ENCODE measurements at regions not wholly inside any gene's neighbourhood (a gene's known extent, or its start where the extent isn't known, plus 50 kb on each side); places are given as distances from the start of the nearest gene placed in this dataset.

GRCh38 chr17:65359016-65359415, 202.4 kb downstream of the AXIN2 start:
- CTCF ChIA-PET, result no interaction called here
- DNase-seq (ENCODE audit: extremely low spot score), result no peak

DNA sequence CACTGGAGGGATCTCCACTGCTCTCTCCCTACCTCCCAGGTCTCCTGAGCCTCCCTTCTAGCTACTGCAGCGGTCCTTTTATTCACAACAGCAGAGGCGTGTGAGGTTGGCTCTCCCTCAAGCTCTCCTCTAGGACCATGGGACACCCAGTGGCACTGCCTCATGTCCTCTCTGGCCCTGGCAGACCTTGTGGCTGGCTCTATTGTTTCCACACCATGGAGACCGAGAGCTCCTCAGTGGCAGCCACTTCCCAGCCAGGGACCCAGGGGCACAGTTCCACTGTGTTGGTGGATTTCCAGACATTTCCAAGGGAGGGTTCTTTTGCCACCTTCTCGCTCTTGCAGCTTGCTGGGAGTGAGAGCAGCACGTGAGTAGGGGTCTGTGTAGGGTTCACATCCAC, 204.9 kb downstream of the AXIN2 start:
- DNase-seq (ENCODE audit: extremely low spot score), result no peak
- TF ChIP-seq ZNF384 (IDR thresholded peaks at IDR 0.05) (no peak), LEF1 (IDR thresholded peaks at IDR 0.05; ENCODE audit: borderline replicate concordance) (no peak), SUZ12 (IDR thresholded peaks at IDR 0.05) (no peak), FOXK2 (IDR thresholded peaks at IDR 0.05) (no peak), ARNT (IDR thresholded peaks at IDR 0.05) (no peak), CTBP1 (IDR thresholded peaks at IDR 0.05; ENCODE audit: borderline replicate concordance) (no peak), HDGF (IDR thresholded peaks at IDR 0.05; ENCODE audit: borderline replicate concordance) (no peak), ELF4 (IDR thresholded peaks at IDR 0.05) (no peak), PKNOX1 (IDR thresholded peaks at IDR 0.05) (no peak), FOXA1 (IDR thresholded peaks at IDR 0.05) (no peak), BHLHE40 (IDR thresholded peaks at IDR 0.05; ENCODE audit: borderline replicate concordance) (no peak), NFRKB (IDR thresholded peaks at IDR 0.05) (no peak), FOXM1 (IDR thresholded peaks at IDR 0.05; ENCODE audit: borderline replicate concordance) (no peak)
- POLR2A ChIA-PET, result no interaction called here
- CTCF ChIA-PET, result no interaction called here

More at GRCh38 chr17:65359016-65359415, 202.4 kb downstream of the AXIN2 start:
- TF ChIP-seq ARNT (IDR thresholded peaks at IDR 0.05) (no peak), PKNOX1 (IDR thresholded peaks at IDR 0.05) (no peak), FOXM1 (IDR thresholded peaks at IDR 0.05; ENCODE audit: borderline replicate concordance) (no peak), ELF4 (IDR thresholded peaks at IDR 0.05) (no peak)
- POLR2A ChIA-PET, result no interaction called here

DNA sequence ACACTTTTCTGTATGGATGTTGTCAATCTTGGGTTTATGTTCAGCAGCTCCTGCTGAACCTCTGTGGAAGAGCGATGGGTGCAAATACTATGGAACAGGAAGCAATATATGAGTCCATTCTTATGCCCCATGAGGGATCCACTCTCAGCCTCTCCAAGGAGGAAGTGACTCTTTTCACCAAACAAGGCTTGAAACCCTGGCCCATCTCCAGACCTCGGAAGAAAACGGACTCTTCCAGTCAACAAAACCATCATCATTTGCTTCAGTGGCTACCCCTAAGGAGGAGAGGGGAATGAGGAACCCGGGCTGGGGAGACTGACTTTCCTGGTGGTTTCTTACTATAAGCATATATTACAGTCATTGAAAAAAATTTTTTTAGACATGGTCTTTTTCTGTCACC, 206.2 kb downstream of the AXIN2 start:
- no peak for DNase-seq (ENCODE audit: extremely low spot score)
- TF ChIP-seq ARNT (IDR thresholded peaks at IDR 0.05) (no peak), HDGF (IDR thresholded peaks at IDR 0.05; ENCODE audit: borderline replicate concordance) (no peak), SP1 (IDR thresholded peaks at IDR 0.05) (no peak), CTBP1 (IDR thresholded peaks at IDR 0.05; ENCODE audit: borderline replicate concordance) (no peak)
- ChIA-PET POLR2A (interaction anchor here (1.0 kb wide), 1 partner anchor 20 kb away, joined by 3 read pairs; no protein-coding TSS in a partner anchor), CTCF (no interaction called here)

DNA sequence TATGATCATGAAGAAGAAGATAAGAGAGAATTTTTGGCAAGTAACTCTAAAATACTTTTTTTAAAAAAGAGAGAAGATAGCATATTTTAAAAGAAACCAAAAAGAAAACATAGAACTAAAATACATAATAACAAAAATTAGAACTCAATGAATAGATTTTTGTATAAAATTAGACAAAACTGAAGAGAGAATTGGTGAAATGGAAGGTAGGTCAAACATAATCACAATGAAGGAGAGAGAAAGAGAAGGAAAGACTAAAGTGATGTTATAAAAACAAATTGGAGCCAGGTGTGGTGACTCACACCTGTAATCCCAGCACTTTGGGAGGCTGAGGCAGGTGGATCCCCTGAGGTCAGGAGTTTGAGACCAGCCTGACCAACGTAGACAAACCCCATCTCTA, 211.5 kb downstream of the AXIN2 start:
- ChIA-PET CTCF (no interaction called here), POLR2A (no interaction called here)
- no peak for TF ChIP-seq TARDBP (IDR thresholded peaks at IDR 0.05)
- TF ChIP-seq FOXA1 (IDR thresholded peaks at IDR 0.05), result no peak
- TF ChIP-seq SUZ12 (IDR thresholded peaks at IDR 0.05), result no peak
- no peak for TF ChIP-seq L3MBTL2 (conservative IDR thresholded peaks at IDR 0.05)
- TF ChIP-seq CTBP1 (IDR thresholded peaks at IDR 0.05; ENCODE audit: borderline replicate concordance), result no peak
- no peak for TF ChIP-seq ARNT (IDR thresholded peaks at IDR 0.05)
- TF ChIP-seq LEF1 (IDR thresholded peaks at IDR 0.05; ENCODE audit: borderline replicate concordance), result no peak
- TF ChIP-seq ZNF384 (IDR thresholded peaks at IDR 0.05), result no peak
- no peak for TF ChIP-seq ELF4 (IDR thresholded peaks at IDR 0.05)
- TF ChIP-seq HDGF (IDR thresholded peaks at IDR 0.05; ENCODE audit: borderline replicate concordance), result no peak
- TF ChIP-seq FOXM1 (IDR thresholded peaks at IDR 0.05; ENCODE audit: borderline replicate concordance), result no peak
- no peak for TF ChIP-seq PKNOX1 (IDR thresholded peaks at IDR 0.05)
- TF ChIP-seq FOXK2 (IDR thresholded peaks at IDR 0.05), result no peak
- no peak for TF ChIP-seq BHLHE40 (IDR thresholded peaks at IDR 0.05; ENCODE audit: borderline replicate concordance)
- no peak for DNase-seq (ENCODE audit: extremely low spot score)

DNA sequence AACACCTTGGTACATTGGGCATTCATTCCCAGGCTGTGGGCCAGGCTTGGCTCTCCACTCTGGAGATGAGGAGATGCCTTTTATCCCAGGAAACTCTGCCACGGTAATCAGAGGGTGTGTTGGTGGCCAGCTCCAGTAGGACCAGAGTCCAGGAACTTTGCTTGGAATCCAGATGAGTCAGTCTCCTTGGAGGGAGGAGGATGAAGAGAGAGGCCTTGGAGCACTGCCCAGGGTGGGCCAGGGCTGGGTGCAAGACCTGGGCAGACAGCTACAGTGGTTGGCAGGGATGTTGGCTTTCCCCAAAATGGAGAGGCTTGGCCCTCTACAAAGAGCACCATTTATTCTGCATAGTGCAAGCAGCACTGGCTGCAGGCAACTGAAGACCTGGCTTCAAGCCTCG, 209.0 kb downstream of the RGS9 start:
- no peak for TF ChIP-seq TARDBP (IDR thresholded peaks at IDR 0.05)
- no peak for TF ChIP-seq CTBP1 (IDR thresholded peaks at IDR 0.05; ENCODE audit: borderline replicate concordance)
- no peak for TF ChIP-seq FOXA1 (IDR thresholded peaks at IDR 0.05)
- TF ChIP-seq ELF4 (IDR thresholded peaks at IDR 0.05), result no peak
- no peak for TF ChIP-seq LEF1 (IDR thresholded peaks at IDR 0.05; ENCODE audit: borderline replicate concordance)
- no peak for TF ChIP-seq HDGF (IDR thresholded peaks at IDR 0.05; ENCODE audit: borderline replicate concordance)
- TF ChIP-seq FOXK2 (IDR thresholded peaks at IDR 0.05), result no peak
- TF ChIP-seq L3MBTL2 (conservative IDR thresholded peaks at IDR 0.05), result no peak
- TF ChIP-seq PKNOX1 (IDR thresholded peaks at IDR 0.05), result no peak
- no peak for TF ChIP-seq SP1 (IDR thresholded peaks at IDR 0.05)
- TF ChIP-seq BHLHE40 (IDR thresholded peaks at IDR 0.05; ENCODE audit: borderline replicate concordance), result no peak
- no peak for TF ChIP-seq NFRKB (IDR thresholded peaks at IDR 0.05)
- no peak for TF ChIP-seq FOXM1 (IDR thresholded peaks at IDR 0.05; ENCODE audit: borderline replicate concordance)
- TF ChIP-seq SUZ12 (IDR thresholded peaks at IDR 0.05), result no peak
- TF ChIP-seq ARNT (IDR thresholded peaks at IDR 0.05), result no peak
- no peak for TF ChIP-seq ZNF384 (IDR thresholded peaks at IDR 0.05)
- POLR2A ChIA-PET, result no interaction called here
- CTCF ChIA-PET, result no interaction called here
- DNase-seq (ENCODE audit: extremely low spot score), result no peak

- CTCF ChIA-PET, result no interaction called here
- DNase-seq (ENCODE audit: extremely low spot score), result no peak
- no peak for TF ChIP-seq CTBP1 (IDR thresholded peaks at IDR 0.05; ENCODE audit: borderline replicate concordance)
- TF ChIP-seq ARNT (IDR thresholded peaks at IDR 0.05), result no peak
- no peak for TF ChIP-seq TARDBP (IDR thresholded peaks at IDR 0.05)
- TF ChIP-seq ELF4 (IDR thresholded peaks at IDR 0.05), result no peak
- TF ChIP-seq LEF1 (IDR thresholded peaks at IDR 0.05; ENCODE audit: borderline replicate concordance), result no peak
- no peak for TF ChIP-seq ZNF384 (IDR thresholded peaks at IDR 0.05)
- TF ChIP-seq FOXA1 (IDR thresholded peaks at IDR 0.05), result no peak
- no peak for TF ChIP-seq L3MBTL2 (conservative IDR thresholded peaks at IDR 0.05)
- TF ChIP-seq FOXM1 (IDR thresholded peaks at IDR 0.05; ENCODE audit: borderline replicate concordance), result no peak
- POLR2A ChIA-PET, result no interaction called here
These were observed 208.3 kb downstream of the RGS9 start for GRCh38 chr17:65345261-65346005.

Measured in HEK293T (cell line).